Panc1 (cell line): ENCODE measurements at regions not wholly inside any gene's neighbourhood (a gene's known extent, or its start where the extent isn't known, plus 50 kb on each side); places are given as distances from the start of the nearest gene placed in this dataset.
A peak's percentile ranks its signal among the peaks of the same experiment; 100 is the strongest.

Source experiments
- ATAC-seq: fragments of 200-7000 bp; cut with Tn5 transposase; 2 replicates; pipeline ENCODE4 v1.9.1; 2020; ENCODE audit warnings: mild to moderate bottlenecking, moderate library complexity
- BruUV-seq: library from RNA; stranded (reverse); fragments of 400-500 nt; replicated peaks from 2 replicates; lab custom pipeline; 2021; lab: Mats Ljungman, UMichigan
- CTCF ChIA-PET: fragments of 300-600 bp; sonication (Branson Sonifier 250); formaldehyde crosslinking; loops from one replicate; lab custom pipeline; 2022; ENCODE audit warnings: antibody characterized with exemption; lab: Charles Lee
- POLR2A ChIA-PET: fragments of 300-600 bp; sonication (Branson Sonifier 250); formaldehyde crosslinking; loops from one replicate; lab custom pipeline; 2022; ENCODE audit warnings: antibody characterized with exemption; lab: Charles Lee
- DNase-seq: peaks from one replicate; pipeline ENCODE4 v3.0.0-alpha.2; 2010; ENCODE audit warnings: low read depth, low spot score
- H3K27ac ChIP-seq: 2 replicates; pipeline ENCODE4 v1.5.1; 2011; ENCODE audit warnings: mild to moderate bottlenecking, low read length, inconsistent platforms
- H3K27me3 ChIP-seq: fragments of 200-500 bp; sonication (Bioruptor generic); 2 replicates; pipeline ENCODE4 v1.6.0; 2014; ENCODE audit warnings: low read length, inconsistent platforms; ENCODE audit not compliant: control insufficient read depth, insufficient read depth
- H3K36me3 ChIP-seq: fragments of 200-500 bp; sonication (Bioruptor generic); 2 replicates; pipeline ENCODE4 v1.5.1; 2014; ENCODE audit warnings: inconsistent platforms, mild to moderate bottlenecking, low read length, moderate library complexity; ENCODE audit not compliant: control insufficient read depth, insufficient read depth
- H3K4me1 ChIP-seq: 2 replicates; pipeline ENCODE4 v1.5.1; 2011; ENCODE audit warnings: inconsistent platforms, mild to moderate bottlenecking, low read length, moderate library complexity; ENCODE audit not compliant: control insufficient read depth, insufficient read depth
- H3K4me3 ChIP-seq, 2 experiments: 2 replicates each; pipeline ENCODE4 v1.5.1; 2011 to 2012; ENCODE audit warnings: low read depth in 2 of 2, low read length in 2 of 2, mild to moderate bottlenecking in 2 of 2, inconsistent platforms in 1 of 2, moderate library complexity in 1 of 2
- H3K9me3 ChIP-seq: fragments of 200-500 bp; sonication (Bioruptor generic); 2 replicates; pipeline ENCODE4 v1.5.1; 2014; ENCODE audit warnings: low read depth, mild to moderate bottlenecking, inconsistent platforms, low read length, moderate library complexity; ENCODE audit not compliant: control insufficient read depth, insufficient read depth
- POLR2AphosphoS5 ChIP-seq: IDR thresholded peaks from 2 replicates; pipeline ENCODE4 v1.6.1; 2012; ENCODE audit warnings: mild to moderate bottlenecking, low read depth, low read length, moderate library complexity
- REST ChIP-seq, 2 experiments: IDR thresholded peaks; 2 replicates each; pipeline ENCODE4 v1.6.1; 2011 to 2012; ENCODE audit warnings: low read depth in 2 of 2, control low read depth in 1 of 2, low read length in 1 of 2, mild to moderate bottlenecking in 1 of 2, moderate library complexity in 1 of 2; ENCODE audit not compliant: insufficient read depth in 1 of 2
- SIN3A ChIP-seq: IDR thresholded peaks from 2 replicates; pipeline ENCODE4 v1.6.1; 2012; ENCODE audit warnings: low read depth, mild to moderate bottlenecking, low read length, moderate library complexity, borderline replicate concordance; ENCODE audit not compliant: insufficient read depth
- TCF7L2 ChIP-seq: IDR thresholded peaks from 2 replicates; pipeline ENCODE4 v1.6.1; 2011; ENCODE audit warnings: mild to moderate bottlenecking, low read depth, low read length, inconsistent platforms
- in situ Hi-C: cut with HindIII; loops from 2 replicates; pipeline ENCODE4 v1.10.0; 2016; ENCODE audit warnings: low sequenced_read_pairs, low pct_unique_long_range_greater_than_20kb
- intact Hi-C: fragments of 100-400 bp; cut with micrococcal nuclease; formaldehyde crosslinking; loops from one replicate; pipeline ENCODE4 v1.10.0; 2022; ENCODE audit not compliant: unreplicated experiment
- TF ChIP-seq, protein P1 (sequence below): fragments of 450-650 bp; IDR thresholded peaks from 2 replicates; pipeline ENCODE4 v1.5.1; 2017; ENCODE audit warnings: mild to moderate bottlenecking

DNA sequence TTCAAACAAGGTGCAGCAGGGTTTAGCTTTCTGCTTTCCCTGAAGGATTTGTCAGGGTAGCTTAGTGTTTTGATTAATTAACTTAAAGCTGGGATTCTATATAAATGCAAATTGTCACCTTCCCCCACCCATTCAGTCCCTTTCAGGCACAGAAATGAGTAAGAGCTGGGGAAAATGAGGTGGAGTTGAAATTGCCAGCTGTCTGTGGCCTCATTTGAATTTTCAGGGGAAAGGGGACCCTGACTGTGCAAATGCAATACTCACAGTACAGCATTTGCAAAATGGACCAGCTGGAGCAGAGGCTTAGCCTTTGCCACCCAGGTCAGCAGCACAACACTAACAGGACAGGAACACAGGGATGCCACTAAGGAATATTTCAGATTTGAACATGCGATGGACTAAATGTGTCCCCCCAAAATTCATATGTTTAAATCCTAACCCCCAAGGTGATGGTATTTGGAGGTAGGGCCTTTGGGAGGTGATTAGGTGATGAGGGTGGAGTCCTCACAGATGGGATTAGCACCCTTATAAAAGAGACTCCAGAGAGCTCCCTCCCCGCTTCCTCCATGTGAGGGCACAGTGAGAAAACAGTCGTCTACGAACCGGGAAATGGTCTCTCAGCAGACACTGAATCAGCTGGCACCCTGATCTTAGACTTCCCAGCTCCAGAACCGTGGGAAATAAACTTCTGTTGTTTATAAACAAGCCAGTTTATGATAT lies 59.5 kb upstream of the CYSLTR2 start:
- ChIA-PET POLR2A (no interaction called here), CTCF (no interaction called here)
- TF ChIP-seq REST (IDR thresholded peaks at IDR 0.05; ENCODE audit: insufficient read depth in 1 of 2, low read depth in 2 of 2, low read length in 1 of 2) (no peak), POLR2AphosphoS5 (no peak), SIN3A (no peak), TCF7L2 (no peak)
- in situ Hi-C loops (no loop called here), intact Hi-C loops (no loop called here)
- DNase-seq (no peak), ATAC-seq (no peak)
- Histone ChIP-seq H3K27ac (no peak overlapping the region; the same call in 1 of the 2 replicates), H3K27me3 (no peaks in the 10 kb centered on the region), H3K4me3 (no peak overlapping the region), H3K36me3 (no peaks in the 10 kb centered on the region), H3K4me1 (no peaks in the 10 kb centered on the region), H3K9me3 (no peaks in the 10 kb centered on the region)
- no TSS peak for BruUV-seq

- Histone ChIP-seq H3K27me3 (no peaks in the 10 kb centered on the region), H3K9me3 (no peaks in the 10 kb centered on the region), H3K27ac (no peak overlapping the region; the same call in 1 of the 2 replicates), H3K4me3 (no peak overlapping the region), H3K36me3 (no peaks in the 10 kb centered on the region), H3K4me1 (no peaks in the 10 kb centered on the region)
- no TSS peak for BruUV-seq
- TF ChIP-seq, protein P1, sequence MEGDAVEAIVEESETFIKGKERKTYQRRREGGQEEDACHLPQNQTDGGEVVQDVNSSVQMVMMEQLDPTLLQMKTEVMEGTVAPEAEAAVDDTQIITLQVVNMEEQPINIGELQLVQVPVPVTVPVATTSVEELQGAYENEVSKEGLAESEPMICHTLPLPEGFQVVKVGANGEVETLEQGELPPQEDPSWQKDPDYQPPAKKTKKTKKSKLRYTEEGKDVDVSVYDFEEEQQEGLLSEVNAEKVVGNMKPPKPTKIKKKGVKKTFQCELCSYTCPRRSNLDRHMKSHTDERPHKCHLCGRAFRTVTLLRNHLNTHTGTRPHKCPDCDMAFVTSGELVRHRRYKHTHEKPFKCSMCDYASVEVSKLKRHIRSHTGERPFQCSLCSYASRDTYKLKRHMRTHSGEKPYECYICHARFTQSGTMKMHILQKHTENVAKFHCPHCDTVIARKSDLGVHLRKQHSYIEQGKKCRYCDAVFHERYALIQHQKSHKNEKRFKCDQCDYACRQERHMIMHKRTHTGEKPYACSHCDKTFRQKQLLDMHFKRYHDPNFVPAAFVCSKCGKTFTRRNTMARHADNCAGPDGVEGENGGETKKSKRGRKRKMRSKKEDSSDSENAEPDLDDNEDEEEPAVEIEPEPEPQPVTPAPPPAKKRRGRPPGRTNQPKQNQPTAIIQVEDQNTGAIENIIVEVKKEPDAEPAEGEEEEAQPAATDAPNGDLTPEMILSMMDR = peak; percentile 76
- TF ChIP-seq REST (IDR thresholded peaks at IDR 0.05; ENCODE audit: insufficient read depth in 1 of 2, low read depth in 2 of 2, low read length in 1 of 2) = no peak
- TF ChIP-seq SIN3A = no peak
- no peak for TF ChIP-seq POLR2AphosphoS5
- TF ChIP-seq TCF7L2 = no peak
- intact Hi-C loops = loop anchor here (1.0 kb wide), 1 partner anchor 174 kb away; no protein-coding TSS in a partner anchor
- CTCF ChIA-PET = interaction anchor here (2.5 kb wide), 1 partner anchor 174 kb away, joined by 9 read pairs; no protein-coding TSS in a partner anchor
- in situ Hi-C loops = no loop called here
- DNase-seq (peak; percentile 43), ATAC-seq (peak; percentile 92)
- POLR2A ChIA-PET = no interaction called here
These were observed 58.0 kb upstream of the CYSLTR2 start for GRCh38 chr13:48595431-48596429.
